ENCODE measurements at regions not wholly inside any gene's neighbourhood (a gene's known extent, or its start where the extent isn't known, plus 50 kb on each side); places are given as distances from the start of the nearest gene placed in this dataset.

DNA sequence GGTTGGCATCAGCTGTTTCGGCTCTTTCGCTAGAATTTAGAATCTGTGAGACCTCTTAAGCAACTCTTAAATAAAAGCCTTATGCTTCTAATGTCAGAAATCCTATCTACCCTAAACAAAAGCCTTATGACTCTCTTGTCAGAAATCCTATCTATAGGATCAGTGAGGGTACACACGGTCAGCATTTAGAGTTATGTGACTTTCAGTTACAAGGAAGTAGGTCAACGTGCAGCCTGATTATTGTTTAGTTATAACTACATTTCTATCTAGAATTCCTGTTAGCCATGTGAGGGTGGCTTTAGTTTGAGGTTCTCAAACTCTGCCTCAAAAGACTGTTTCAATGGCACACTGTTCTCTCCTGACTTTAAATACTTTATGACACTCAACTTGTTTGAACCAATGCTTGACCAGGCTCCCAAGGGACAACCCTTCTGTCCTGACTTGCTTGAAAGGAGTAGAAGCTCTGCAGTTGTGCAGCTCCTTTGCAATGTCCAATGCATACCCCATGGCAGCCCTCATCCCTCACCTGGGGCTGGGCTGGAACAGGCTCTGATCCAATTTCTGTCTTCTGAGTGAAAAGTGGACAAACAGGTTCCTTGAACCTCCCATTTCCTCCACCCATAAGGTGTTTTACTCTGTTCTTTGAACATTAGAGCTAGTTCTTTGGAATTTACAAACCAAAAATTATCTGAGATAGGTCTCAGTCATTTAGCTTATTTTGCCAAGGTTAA is 251.6 kb upstream of the PIK3R1 start:
- WGBS (ENCODE audit: low lambda C conversion rate), result 64% methylated on average over 4 of the region's 4 CpGs

DNA sequence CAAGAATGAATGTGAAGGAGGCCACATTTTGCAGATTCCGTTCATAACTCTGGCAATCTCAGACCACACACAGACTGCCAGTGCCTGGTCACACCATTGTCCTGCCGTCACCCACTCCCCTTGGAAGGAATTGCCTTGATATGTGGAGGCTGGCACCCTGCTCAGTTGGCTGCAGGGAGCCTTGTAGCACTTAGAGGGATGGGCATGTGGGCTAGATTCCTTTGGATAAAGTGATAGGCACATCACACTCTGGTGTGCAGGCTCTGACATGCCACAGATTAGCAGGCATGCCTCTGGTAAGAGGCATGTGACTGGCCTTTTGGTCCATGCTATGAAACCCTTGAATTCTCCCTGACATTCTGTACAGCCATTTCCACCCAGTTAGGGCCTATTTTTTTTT is 254.6 kb upstream of the PIK3R1 start:
- POLR2A ChIA-PET, result no interaction called here
- 30% methylated on average over 2 of the region's 2 CpGs for WGBS (ENCODE audit: low lambda C conversion rate)
- Histone ChIP-seq H3K27ac (ENCODE audit: low read depth in 2 of 2, low read length in 1 of 2) (no peak overlapping the region), H3K4me1 (ENCODE audit: control insufficient read depth in 1 of 2, insufficient read depth in 2 of 2, low read depth in 1 of 2, low read length in 1 of 2) (peaks cover 0 to 4% of the 10 kb centered on the region in 2 experiments; a peak in 1 of 4 replicates), H3K4me2 (no peak overlapping the region), H3K9ac (no peak overlapping the region), H3K36me3 (replicated peaks in 1 of 2; ENCODE audit: control insufficient read depth in 1 of 2, insufficient read depth in 2 of 2, low read length in 1 of 2) (no peaks in the 10 kb centered on the region), H4K20me1 (ENCODE audit: insufficient read depth) (no peaks in the 10 kb centered on the region), H2AFZ (ENCODE audit: low read depth) (no peak overlapping the region), H3K4me3 (ENCODE audit: low read depth in 2 of 2, low read length in 1 of 2) (no peak overlapping the region), H3K27me3 (ENCODE audit: insufficient read depth) (no peaks in the 10 kb centered on the region), H3K9me2 (no peaks in the 10 kb centered on the region), H3K9me3 (no peaks in the 10 kb centered on the region), H3K79me2 (ENCODE audit: insufficient read depth) (no peaks in the 10 kb centered on the region), H3F3A (replicated peaks; ENCODE audit: insufficient read depth) (no peaks in the 10 kb centered on the region)
- CTCF ChIA-PET, result interaction anchor here (0.9 kb wide), 1 partner anchor 10 kb away, joined by 3 read pairs; no protein-coding TSS in a partner anchor
- no peak for DNase-seq
- TF ChIP-seq GABPA (IDR thresholded peaks at IDR 0.05; ENCODE audit: low read depth) (no peak), RAD21 (IDR thresholded peaks at IDR 0.05; ENCODE audit: low read length) (no peak), SIN3A (IDR thresholded peaks at IDR 0.05; ENCODE audit: borderline replicate concordance, low read depth, low read length) (no peak), POLR2AphosphoS5 (IDR thresholded peaks at IDR 0.05; ENCODE audit: low read depth, low read length) (no peak), CHD2 (IDR thresholded peaks at IDR 0.05; ENCODE audit: low read length, partially characterized antibody) (no peak), FOXM1 (IDR thresholded peaks at IDR 0.05; ENCODE audit: low read depth) (no peak), FOSL2 (IDR thresholded peaks at IDR 0.05; ENCODE audit: borderline replicate concordance, low read depth) (no peak), TCF12 (IDR thresholded peaks at IDR 0.05) (no peak)
- TF ChIP-seq, protein P1, sequence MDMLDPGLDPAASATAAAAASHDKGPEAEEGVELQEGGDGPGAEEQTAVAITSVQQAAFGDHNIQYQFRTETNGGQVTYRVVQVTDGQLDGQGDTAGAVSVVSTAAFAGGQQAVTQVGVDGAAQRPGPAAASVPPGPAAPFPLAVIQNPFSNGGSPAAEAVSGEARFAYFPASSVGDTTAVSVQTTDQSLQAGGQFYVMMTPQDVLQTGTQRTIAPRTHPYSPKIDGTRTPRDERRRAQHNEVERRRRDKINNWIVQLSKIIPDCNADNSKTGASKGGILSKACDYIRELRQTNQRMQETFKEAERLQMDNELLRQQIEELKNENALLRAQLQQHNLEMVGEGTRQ (IDR thresholded peaks at IDR 0.05; ENCODE audit: borderline replicate concordance, low read depth, low read length), result no peak
- TF ChIP-seq, protein P2, sequence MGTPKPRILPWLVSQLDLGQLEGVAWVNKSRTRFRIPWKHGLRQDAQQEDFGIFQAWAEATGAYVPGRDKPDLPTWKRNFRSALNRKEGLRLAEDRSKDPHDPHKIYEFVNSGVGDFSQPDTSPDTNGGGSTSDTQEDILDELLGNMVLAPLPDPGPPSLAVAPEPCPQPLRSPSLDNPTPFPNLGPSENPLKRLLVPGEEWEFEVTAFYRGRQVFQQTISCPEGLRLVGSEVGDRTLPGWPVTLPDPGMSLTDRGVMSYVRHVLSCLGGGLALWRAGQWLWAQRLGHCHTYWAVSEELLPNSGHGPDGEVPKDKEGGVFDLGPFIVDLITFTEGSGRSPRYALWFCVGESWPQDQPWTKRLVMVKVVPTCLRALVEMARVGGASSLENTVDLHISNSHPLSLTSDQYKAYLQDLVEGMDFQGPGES (IDR thresholded peaks at IDR 0.05; ENCODE audit: low read depth, low read length), result no peak

More for the DNA sequence above, 251.6 kb upstream of the PIK3R1 start:
- Histone ChIP-seq H3K4me2 (no peak overlapping the region), H2AFZ (ENCODE audit: low read depth) (no peak overlapping the region), H3K27me3 (ENCODE audit: insufficient read depth) (no peaks in the 10 kb centered on the region), H4K20me1 (ENCODE audit: insufficient read depth) (no peaks in the 10 kb centered on the region), H3K4me3 (ENCODE audit: low read depth in 2 of 2, low read length in 1 of 2) (no peak overlapping the region), H3K4me1 (ENCODE audit: control insufficient read depth in 1 of 2, insufficient read depth in 2 of 2, low read depth in 1 of 2, low read length in 1 of 2) (peaks cover 0 to 4% of the 10 kb centered on the region in 2 experiments; a peak in 1 of 4 replicates), H3K27ac (ENCODE audit: low read depth in 2 of 2, low read length in 1 of 2) (no peak overlapping the region), H3K79me2 (ENCODE audit: insufficient read depth) (no peaks in the 10 kb centered on the region), H3F3A (replicated peaks; ENCODE audit: insufficient read depth) (no peaks in the 10 kb centered on the region), H3K9me2 (no peaks in the 10 kb centered on the region), H3K9me3 (no peaks in the 10 kb centered on the region), H3K9ac (no peak overlapping the region), H3K36me3 (replicated peaks in 1 of 2; ENCODE audit: control insufficient read depth in 1 of 2, insufficient read depth in 2 of 2, low read length in 1 of 2) (no peaks in the 10 kb centered on the region)
- ChIA-PET POLR2A (no interaction called here), CTCF (no interaction called here)
- no peak for DNase-seq
- TF ChIP-seq, protein P3, sequence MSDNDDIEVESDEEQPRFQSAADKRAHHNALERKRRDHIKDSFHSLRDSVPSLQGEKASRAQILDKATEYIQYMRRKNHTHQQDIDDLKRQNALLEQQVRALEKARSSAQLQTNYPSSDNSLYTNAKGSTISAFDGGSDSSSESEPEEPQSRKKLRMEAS (IDR thresholded peaks at IDR 0.05; ENCODE audit: low read depth), result no peak
- TF ChIP-seq, protein P1 (IDR thresholded peaks at IDR 0.05; ENCODE audit: borderline replicate concordance, low read depth, low read length), result no peak
- TF ChIP-seq SMC3 (IDR thresholded peaks at IDR 0.05; ENCODE audit: low read depth, low read length), result no peak
- no peak for TF ChIP-seq JUND (IDR thresholded peaks at IDR 0.05)
- no peak for TF ChIP-seq ELF1 (IDR thresholded peaks at IDR 0.05)
- no peak for TF ChIP-seq FOXM1 (IDR thresholded peaks at IDR 0.05; ENCODE audit: low read depth)
- TF ChIP-seq MEF2A (IDR thresholded peaks at IDR 0.05; ENCODE audit: borderline replicate concordance, low read depth), result no peak
- TF ChIP-seq, protein P4, sequence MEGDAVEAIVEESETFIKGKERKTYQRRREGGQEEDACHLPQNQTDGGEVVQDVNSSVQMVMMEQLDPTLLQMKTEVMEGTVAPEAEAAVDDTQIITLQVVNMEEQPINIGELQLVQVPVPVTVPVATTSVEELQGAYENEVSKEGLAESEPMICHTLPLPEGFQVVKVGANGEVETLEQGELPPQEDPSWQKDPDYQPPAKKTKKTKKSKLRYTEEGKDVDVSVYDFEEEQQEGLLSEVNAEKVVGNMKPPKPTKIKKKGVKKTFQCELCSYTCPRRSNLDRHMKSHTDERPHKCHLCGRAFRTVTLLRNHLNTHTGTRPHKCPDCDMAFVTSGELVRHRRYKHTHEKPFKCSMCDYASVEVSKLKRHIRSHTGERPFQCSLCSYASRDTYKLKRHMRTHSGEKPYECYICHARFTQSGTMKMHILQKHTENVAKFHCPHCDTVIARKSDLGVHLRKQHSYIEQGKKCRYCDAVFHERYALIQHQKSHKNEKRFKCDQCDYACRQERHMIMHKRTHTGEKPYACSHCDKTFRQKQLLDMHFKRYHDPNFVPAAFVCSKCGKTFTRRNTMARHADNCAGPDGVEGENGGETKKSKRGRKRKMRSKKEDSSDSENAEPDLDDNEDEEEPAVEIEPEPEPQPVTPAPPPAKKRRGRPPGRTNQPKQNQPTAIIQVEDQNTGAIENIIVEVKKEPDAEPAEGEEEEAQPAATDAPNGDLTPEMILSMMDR (IDR thresholded peaks at IDR 0.05), result no peak
- TF ChIP-seq, protein P5, sequence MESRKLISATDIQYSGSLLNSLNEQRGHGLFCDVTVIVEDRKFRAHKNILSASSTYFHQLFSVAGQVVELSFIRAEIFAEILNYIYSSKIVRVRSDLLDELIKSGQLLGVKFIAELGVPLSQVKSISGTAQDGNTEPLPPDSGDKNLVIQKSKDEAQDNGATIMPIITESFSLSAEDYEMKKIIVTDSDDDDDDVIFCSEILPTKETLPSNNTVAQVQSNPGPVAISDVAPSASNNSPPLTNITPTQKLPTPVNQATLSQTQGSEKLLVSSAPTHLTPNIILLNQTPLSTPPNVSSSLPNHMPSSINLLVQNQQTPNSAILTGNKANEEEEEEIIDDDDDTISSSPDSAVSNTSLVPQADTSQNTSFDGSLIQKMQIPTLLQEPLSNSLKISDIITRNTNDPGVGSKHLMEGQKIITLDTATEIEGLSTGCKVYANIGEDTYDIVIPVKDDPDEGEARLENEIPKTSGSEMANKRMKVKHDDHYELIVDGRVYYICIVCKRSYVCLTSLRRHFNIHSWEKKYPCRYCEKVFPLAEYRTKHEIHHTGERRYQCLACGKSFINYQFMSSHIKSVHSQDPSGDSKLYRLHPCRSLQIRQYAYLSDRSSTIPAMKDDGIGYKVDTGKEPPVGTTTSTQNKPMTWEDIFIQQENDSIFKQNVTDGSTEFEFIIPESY (IDR thresholded peaks at IDR 0.05; ENCODE audit: borderline replicate concordance, low read depth), result no peak
- no peak for TF ChIP-seq FOXJ3 (CRISPR knock-in tag; IDR thresholded peaks at IDR 0.05)
